PC-3 (cell line): ENCODE measurements at regions not wholly inside any gene's neighbourhood (a gene's known extent, or its start where the extent isn't known, plus 50 kb on each side); places are given as distances from the start of the nearest gene placed in this dataset.

Experiments
- EZH2 ChIP-seq: fragments of 300-600 bp; sonication (generic); IDR thresholded peaks from one replicate; pipeline ENCODE4 v1.6.1; 2017; ENCODE audit warnings: antibody characterized with exemption, mild to moderate bottlenecking, low read length; ENCODE audit not compliant: unreplicated experiment
- TF ChIP-seq, protein P1 (sequence below): fragments of 300-600 bp; sonication (generic); conservative IDR thresholded peaks from 2 replicates; pipeline ENCODE4 v1.5.1; 2017; ENCODE audit warnings: antibody characterized with exemption, low read depth, mild to moderate bottlenecking, low read length

- TF ChIP-seq, protein P1, sequence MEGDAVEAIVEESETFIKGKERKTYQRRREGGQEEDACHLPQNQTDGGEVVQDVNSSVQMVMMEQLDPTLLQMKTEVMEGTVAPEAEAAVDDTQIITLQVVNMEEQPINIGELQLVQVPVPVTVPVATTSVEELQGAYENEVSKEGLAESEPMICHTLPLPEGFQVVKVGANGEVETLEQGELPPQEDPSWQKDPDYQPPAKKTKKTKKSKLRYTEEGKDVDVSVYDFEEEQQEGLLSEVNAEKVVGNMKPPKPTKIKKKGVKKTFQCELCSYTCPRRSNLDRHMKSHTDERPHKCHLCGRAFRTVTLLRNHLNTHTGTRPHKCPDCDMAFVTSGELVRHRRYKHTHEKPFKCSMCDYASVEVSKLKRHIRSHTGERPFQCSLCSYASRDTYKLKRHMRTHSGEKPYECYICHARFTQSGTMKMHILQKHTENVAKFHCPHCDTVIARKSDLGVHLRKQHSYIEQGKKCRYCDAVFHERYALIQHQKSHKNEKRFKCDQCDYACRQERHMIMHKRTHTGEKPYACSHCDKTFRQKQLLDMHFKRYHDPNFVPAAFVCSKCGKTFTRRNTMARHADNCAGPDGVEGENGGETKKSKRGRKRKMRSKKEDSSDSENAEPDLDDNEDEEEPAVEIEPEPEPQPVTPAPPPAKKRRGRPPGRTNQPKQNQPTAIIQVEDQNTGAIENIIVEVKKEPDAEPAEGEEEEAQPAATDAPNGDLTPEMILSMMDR, result no peak
- TF ChIP-seq EZH2, result no peak
Observed at GRCh38 chr10:125533866-125534265, 149.1 kb downstream of the TEX36 start.
